ENCODE measurements at regions not wholly inside any gene's neighbourhood (a gene's known extent, or its start where the extent isn't known, plus 50 kb on each side); places are given as distances from the start of the nearest gene placed in this dataset.
"Not testable (repeated sequence)": the region's sequence is repeated elsewhere in the genome, so short reads cannot be mapped to it uniquely, and the experiment has no call there.

DNA sequence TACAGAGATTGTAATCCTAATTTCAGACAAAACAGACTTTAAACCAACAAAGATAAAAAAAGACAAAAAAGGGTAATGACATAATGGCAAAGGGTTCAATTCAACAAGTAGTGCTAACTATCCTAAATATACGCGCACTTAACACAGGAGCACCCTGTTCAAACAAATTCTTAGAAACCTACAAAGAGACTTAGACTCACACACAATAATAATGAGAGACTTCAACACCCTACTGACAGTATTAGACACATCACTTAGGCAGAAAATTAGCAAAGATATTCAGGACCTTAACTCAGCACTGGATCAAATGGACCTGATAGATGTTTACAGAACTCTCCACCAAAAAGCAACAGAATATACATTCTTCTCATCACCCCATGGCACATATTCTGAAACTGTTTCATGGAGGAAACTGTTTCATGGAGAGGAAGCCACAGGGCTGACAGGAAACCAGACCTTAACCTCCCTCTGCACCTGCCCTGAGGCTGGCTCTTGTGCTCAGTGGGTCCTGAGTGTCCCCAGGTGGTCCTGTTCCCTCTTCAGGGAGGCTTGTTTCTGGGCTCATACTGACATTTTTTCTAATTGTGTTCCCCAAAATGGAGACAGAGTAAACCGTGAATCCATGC is 54.7 kb downstream of the OR4M2 start:
- not testable (repeated sequence) for ATAC-seq (ENCODE audit: low FRiP score); DNase-seq (ENCODE audit: low spot score)

DNA sequence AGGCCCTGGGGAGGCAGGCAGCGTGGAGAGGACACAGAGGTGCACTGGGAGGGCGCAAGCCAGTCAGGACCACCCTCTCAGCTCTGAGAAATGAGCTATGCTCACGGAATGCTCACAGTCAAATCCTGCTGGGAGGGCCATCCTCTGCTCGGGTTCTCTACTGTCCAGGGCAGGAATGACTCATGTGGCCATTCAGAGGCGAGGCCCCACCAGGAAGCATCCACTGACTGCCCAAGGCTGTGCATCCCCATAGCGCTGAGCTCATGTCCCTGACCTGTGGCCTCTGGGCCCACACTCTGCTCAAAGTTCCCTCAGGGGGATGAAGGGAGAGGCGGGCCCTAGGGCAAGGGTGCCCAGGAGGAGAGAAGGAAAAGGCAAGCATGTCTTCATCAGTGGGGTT is 57.2 kb downstream of the OR4M2 start:
- DNase-seq (ENCODE audit: low spot score); ATAC-seq (ENCODE audit: low FRiP score): not testable (repeated sequence)

DNA sequence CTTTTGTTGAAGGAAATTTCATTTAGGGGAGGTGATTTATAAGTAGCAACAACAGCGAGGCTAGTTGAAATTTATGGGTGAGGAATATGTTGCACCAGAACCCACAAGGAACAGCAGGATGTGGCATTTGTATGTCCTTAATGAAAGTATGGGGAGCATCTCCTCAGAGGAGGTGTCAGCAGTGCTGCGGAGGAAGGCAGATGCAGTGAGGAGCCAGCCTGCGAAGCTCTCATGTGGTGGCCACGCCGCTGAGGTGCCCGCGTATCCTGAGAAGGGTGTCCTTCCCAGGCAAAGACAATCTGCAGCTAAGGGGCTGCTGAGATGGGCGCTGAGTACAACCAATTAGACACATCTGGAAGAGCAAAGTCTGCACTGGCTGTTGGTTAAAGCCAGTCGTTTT is 60.8 kb downstream of the OR4M2 start:
- not testable (repeated sequence) for ATAC-seq (ENCODE audit: low FRiP score)

DNA sequence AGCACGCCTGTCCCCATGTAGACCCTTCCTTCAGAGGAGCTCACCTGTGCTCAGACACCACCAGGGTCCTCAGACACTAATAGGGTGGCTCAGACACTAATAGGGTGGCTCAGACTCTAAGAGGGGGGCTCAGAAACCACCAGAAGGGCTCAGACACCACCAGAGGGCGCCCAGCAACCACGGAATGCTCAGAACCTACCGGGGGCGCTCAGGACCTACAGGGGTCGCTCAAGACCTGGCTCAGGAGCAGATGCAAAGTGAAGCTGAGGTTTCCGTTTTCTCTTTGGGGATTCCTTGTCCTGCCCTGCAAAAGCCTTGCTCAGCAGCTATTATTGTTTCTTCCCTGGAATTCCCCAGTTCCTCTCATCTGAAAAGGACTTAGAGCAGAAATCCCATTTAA is 67.8 kb downstream of the OR4M2 start:
- DNase-seq (ENCODE audit: low spot score): not testable (repeated sequence)
- peak; percentile 59 for ATAC-seq (ENCODE audit: low FRiP score)

More for the DNA sequence above, 60.8 kb downstream of the OR4M2 start:
- DNase-seq (ENCODE audit: low spot score): not testable (repeated sequence)

DNA sequence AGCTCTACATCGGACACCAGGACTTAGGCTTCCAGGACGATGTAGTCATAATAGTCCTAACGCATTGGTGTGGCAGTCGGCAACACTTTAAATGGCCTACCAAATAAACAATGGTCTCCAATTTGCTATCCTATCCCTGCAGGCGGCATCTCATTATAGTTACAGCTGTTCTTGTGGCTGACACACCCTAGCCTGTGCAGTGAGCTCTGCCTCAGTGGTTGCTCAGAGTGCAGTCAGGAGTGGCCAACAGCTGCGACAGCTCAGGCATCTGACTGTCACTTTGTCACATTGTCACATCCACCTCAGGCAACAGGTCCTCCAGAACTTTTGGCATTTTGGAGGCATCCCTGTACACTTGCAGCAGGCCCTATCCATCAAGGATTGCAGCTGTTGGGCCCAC is 77.9 kb downstream of the OR4M2 start:
- not testable (repeated sequence) for DNase-seq (ENCODE audit: low spot score); ATAC-seq (ENCODE audit: low FRiP score)

DNA sequence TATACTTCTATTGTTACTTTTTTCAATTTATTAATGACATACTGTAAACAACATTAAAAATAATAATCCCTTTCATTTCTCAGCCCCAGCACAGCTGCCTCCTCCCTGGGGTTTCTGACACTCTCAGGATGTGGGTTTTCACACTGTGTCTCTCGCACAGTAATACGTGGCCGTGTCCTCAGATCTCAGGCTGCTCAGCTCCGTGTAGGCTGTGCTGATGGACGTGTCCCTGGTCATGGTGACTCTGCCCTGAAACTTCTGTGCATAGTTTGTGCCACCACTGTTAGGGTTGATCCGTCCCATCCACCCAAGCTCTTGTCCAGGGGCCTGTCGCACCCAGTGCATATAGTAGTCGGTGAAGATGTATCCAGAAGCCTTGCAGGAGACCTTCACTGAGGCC is 80.0 kb downstream of the OR4M2 start:
- not testable (repeated sequence) for DNase-seq (ENCODE audit: low spot score); ATAC-seq (ENCODE audit: low FRiP score)

DNA sequence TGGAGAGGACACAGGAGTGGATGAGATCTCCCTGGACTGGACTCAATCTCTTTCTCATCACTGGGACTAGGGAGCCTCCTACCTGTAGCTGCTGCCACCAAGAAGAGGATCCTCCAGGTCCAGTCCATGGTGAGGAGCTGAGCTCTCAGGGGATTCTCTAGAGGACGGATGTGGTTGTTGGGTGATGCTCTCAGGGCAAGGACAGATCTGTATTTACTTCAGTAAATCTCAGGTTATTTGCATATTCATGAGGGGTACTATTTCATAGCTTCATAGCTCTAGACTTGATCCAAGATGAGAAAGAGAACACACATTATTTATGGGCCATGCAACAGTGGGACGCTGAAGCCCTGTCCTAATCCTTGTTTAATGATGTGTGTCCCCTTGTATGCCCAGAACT is 80.4 kb downstream of the OR4M2 start:
- ATAC-seq (ENCODE audit: low FRiP score); DNase-seq (ENCODE audit: low spot score): not testable (repeated sequence)

DNA sequence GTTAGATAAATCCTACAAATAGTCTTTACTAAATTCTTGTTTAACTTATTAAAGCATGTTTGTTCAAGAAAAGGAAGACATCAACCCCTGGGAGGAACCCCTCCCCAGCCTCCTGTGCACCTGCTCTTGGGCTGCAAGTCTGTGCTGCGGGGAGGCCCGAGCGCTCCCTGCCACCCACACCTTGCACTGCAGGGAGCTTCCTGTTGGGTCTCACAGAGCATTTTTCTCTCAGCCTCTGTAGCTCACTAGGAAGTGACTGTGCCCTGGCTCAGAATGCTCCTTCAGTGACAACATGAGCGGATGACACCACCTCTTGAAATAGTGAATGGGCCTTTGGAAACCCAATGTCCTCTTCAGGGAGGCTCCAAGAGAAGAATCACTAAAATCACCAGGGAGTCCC is 81.1 kb downstream of the OR4M2 start:
- peak; percentile 3 for ATAC-seq (ENCODE audit: low FRiP score)
- DNase-seq (ENCODE audit: low spot score): not testable (repeated sequence)

DNA sequence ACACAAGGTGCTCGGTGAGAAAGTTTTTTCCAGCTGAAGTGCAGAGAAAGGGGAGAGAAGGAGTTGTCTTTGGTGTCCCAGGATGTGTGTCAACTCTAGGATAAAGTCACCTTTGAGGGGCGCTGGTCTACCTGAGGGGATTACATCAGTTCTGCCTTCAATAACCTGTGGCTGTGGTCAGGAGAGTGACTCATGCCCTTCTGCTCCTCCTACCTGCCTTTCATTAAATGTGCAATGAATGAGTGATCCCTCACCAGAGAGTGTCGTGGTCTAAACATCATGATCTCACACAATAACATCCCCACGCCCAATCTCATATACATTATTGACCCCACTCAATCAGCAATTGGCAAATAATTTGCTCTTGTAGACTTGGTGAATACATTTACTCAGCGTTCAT is 83.4 kb downstream of the OR4M2 start:
- not testable (repeated sequence) for ATAC-seq (ENCODE audit: low FRiP score); DNase-seq (ENCODE audit: low spot score)

DNA sequence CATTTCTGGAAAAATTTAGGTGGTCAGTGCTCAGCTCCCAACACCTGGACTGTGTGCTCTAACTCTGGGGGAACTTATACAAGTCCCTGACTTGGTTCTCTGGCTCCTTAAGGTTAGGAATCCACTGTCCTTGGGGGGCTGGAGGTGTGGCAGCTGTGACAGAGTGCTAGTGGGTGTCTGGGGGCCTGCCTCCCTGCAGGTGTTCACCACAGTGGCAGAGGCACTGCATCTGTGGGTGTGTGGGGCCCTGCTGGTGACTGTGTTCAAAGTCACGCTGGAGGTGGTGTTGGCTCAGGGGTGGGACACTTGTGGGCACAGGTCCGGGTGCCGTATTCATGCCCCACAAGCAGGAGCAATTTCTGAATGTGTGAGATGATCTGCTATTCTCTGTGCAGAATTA is 87.2 kb downstream of the OR4M2 start:
- DNase-seq (ENCODE audit: low spot score): not testable (repeated sequence)
- peak; percentile 20 for ATAC-seq (ENCODE audit: low FRiP score)

DNA sequence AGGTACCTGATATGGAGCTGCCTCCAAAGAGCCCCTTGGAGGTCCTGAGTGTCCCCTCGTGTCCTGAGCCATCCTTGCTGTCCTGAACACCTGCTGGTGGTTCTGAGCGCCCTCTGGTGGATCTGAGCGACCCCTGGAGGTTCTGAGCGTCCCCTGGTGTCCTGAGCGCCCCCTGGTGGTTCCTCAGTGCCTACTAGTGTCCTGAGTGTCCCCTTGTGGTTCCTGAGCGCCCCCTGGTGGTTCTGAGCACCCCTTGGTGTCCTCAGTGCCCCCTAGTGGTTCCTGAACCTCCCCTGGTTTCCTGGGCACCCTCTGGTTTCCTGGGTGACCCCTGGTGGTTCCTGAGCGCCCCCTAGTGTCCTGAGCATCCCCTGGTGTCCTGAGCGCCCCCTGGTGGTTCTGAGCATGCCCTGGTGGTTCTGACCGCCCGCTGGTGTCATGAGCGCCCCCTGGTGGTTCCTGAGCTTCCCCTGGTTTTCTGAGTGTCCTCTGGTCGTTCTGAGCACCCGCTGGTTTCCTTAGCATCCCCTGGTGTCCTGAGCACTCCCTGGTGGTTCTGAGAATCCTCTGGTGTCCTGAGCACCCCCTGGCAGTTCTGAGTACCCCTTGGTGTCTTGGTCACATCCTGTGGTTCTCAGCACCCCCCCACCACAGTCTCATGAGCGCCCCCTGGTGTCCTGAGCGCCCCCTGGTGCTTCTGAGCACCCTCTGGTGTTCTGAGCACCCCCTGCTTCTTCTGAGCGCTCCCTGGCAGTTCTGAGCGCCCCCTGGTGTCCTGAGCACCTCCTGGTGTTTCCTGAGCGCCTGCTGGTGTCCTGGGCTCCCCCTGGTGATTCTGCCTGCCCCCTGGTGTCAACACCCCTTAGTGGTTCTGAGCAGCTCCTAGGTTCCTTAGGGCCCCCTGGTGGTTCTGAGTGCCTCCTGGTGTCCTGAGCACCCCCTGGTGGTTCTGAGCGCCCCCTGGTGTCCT is 93.0 kb downstream of the OR4M2 start:
- ATAC-seq (ENCODE audit: low FRiP score); DNase-seq (ENCODE audit: low spot score): not testable (repeated sequence)

DNA sequence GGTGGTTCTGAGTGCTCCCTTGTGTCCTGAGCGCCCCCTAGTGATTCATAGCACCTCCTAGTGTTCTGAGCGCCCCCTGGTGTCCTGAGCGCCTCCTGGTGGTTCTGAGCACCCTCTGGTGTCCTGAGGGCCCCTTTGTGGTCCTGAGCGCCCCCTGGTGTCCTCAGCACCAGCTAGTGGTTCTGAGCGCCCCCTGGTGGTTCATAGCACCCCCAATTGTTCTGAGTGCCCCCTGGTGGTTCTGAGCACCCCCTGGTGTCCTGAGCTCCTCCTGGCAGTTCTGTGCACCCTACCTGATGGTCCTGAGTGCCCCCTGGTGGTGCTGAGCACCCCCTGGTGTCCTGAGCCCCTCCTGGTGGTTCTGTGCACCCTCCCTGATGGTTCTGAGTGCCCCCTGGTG is 93.8 kb downstream of the OR4M2 start:
- not testable (repeated sequence) for ATAC-seq (ENCODE audit: low FRiP score); DNase-seq (ENCODE audit: low spot score)

DNA sequence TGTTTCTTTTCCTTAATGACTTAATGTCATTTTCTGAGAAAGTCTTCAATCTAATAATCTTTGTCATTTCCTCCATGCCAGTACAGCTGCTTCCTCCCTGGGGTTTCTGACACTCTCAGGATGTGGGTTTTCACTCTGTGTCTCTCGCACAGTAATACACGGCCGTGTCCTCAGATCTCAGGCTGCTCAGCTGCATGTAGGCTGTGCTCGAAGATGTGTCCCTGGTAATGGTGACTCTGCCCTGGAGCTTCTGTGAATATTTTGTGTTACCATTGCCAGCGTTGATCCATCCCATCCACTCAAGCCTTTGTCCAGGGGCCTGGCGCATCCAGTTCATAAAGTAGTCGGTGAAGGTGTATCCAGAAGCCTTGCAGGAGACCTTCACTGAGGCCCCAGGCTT is 97.6 kb downstream of the OR4M2 start:
- not testable (repeated sequence) for DNase-seq (ENCODE audit: low spot score); ATAC-seq (ENCODE audit: low FRiP score)

DNA sequence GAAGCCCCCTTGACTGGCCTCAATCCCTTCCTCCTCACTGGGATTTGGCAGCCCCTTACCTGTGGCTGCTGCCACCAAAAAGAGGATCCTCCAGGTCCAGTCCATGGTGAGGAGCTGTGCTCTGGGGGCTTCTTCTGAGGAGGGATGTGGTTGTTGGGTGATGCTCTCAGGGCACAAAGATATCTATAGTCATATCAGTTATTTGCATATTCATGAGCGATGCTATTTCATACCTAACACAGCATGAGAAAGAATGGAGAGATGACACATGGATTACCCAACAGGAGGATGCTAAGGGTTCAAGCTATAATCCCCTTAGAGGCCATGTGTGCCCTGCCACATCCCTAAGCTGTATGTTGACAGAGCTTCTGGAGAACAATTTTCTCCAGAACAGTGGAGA is 98.1 kb downstream of the OR4M2 start:
- DNase-seq (ENCODE audit: low spot score); ATAC-seq (ENCODE audit: low FRiP score): not testable (repeated sequence)

DNA sequence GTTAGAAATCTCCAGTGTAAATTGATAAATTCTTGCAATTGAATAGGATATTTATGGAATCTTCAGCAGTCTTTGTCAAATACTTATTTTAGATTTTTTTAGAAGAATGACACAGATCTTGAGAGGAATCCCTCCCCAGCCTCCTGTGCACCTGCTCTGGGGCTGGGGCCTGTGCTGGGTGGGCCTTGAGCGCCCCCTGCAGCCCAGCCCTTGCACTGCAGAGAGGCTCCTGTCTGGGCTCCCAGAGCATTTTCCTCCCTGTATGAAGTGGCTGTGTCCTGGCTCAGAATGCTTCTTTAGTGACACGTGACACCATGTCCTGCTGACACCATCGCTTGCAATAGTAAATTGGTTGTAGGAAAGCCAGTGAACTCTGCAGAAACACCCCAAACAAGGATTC is 98.7 kb downstream of the OR4M2 start:
- ATAC-seq (ENCODE audit: low FRiP score); DNase-seq (ENCODE audit: low spot score): not testable (repeated sequence)

DNA sequence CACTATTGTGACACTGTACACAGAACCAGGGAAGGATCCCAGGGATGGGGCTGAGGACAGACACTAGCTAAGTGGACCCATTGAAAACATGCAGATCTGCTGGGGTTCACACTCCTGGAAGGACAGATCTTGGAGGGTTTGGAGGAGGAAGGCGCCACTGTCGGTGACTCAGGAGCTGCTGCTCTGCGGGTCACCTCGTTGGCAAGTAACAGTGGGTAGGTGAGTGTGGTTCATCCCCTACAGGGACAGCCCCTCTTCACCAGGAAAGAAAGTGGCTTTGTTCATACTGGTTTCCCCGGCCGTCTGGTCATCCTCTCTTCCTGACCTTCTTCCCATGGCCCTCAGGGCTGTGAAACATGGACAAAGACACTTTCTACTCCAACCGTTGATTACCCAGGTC is 100.3 kb downstream of the OR4M2 start:
- not testable (repeated sequence) for ATAC-seq (ENCODE audit: low FRiP score); DNase-seq (ENCODE audit: low spot score)

DNA sequence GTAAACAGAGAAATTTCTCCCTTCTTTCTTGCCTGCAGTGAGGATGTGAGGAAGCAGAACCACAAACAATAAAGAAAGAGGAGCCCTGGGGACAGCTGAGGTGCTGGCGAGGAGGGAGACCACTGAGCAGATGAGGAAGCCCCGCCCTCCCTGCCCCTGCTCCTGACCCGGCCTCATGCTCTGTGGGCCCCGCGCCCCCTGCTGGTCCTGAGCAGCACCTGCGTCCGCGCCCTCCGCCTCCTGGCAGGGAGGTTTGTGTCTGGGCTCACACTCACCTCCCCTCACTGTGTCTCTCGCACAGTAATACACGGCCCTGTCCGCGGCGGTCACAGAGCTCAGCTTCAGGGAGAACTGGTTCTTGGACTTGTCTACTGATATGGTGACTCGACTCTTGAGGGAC is 104.4 kb downstream of the OR4M2 start:
- not testable (repeated sequence) for DNase-seq (ENCODE audit: low spot score); ATAC-seq (ENCODE audit: low FRiP score)

DNA sequence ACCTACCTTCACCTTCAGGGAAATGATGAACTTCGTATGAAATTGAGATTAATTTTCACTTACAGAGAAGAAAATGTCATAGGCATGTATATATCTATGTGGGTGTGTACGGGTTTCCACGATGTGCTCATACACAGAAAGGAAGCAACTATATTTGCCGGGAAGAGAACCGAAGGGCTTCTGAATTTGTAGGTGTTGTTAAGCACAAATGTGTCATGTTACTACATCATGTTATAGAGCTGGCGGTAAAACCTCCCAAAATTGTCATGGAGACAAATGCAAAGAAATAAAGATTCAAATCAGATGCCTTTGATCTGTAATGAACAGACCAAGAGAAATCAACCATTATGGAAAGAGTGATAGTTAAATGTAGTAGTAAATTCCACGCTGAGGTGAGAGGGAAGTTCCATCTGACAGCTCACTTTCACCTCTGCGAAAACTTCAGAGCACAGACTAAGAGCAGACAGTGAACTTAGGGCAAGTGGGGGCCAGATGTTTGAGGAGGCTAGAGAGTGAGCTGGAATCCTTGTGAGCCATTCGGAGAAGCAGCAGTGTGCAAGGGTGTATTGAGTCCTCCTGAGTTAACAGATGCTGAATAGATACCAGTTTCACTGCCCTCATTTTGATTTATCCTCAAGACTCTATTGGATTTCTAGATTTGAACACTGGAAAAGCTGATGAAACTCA is 106.7 kb downstream of the OR4M2 start:
- DNase-seq (ENCODE audit: low spot score); ATAC-seq (ENCODE audit: low FRiP score): not testable (repeated sequence)

DNA sequence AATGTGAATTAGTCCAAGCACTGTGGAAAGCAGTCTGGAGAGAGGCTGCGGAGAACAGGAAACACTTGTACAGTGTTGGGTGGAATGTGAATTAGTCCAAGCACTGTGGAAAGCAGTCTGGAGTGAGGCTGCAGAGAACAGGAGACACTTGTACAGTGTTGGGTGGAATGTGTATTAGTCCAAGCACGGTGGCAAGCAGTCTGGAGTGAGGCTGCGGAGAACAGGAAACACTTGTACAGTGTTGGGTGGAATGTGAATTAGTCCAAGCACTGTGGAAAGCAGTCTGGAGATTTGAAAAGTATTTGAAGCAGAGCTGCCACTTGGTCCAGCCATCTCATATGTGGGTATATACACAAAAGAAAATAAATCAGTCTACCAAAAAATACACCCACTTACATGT is 111.5 kb downstream of the OR4M2 start:
- DNase-seq (ENCODE audit: low spot score); ATAC-seq (ENCODE audit: low FRiP score): not testable (repeated sequence)

Data from omental fat pad (tissue), 1 donor.